ENCODE measurements at regions not wholly inside any gene's neighbourhood (a gene's known extent, or its start where the extent isn't known, plus 50 kb on each side); places are given as distances from the start of the nearest gene placed in this dataset.
"Not testable (repeated sequence)": the region's sequence is repeated elsewhere in the genome, so short reads cannot be mapped to it uniquely, and the experiment has no call there.

GRCh38 chr10:64044098-64044497 is 522.9 kb downstream of the REEP3 start:
- DNase-seq (ENCODE audit: extremely low spot score, insufficient read length, low read depth), result no peak

GRCh38 chr10:64044957-64045632 is 523.9 kb downstream of the REEP3 start:
- not testable (repeated sequence) for DNase-seq (ENCODE audit: extremely low spot score, insufficient read length, low read depth); FAIRE-seq

More at GRCh38 chr10:64044098-64044497, 522.9 kb downstream of the REEP3 start:
- no peak for FAIRE-seq

- FAIRE-seq, result no peak
- no peak for DNase-seq (ENCODE audit: extremely low spot score, insufficient read length, low read depth)
Measured at GRCh38 chr10:64054392-64054791, 533.2 kb downstream of the REEP3 start.

- no peak for FAIRE-seq
- no peak for DNase-seq (ENCODE audit: extremely low spot score, insufficient read length, low read depth)
Measured at GRCh38 chr10:64059884-64060283, 538.7 kb downstream of the REEP3 start.

- FAIRE-seq (no peak), DNase-seq (ENCODE audit: extremely low spot score, insufficient read length, low read depth) (no peak)
Measured at GRCh38 chr10:64060389-64060788, 539.2 kb downstream of the REEP3 start.

- FAIRE-seq (no peak), DNase-seq (ENCODE audit: extremely low spot score, insufficient read length, low read depth) (no peak)
Measured at GRCh38 chr10:64062793-64063192, 541.6 kb downstream of the REEP3 start.

GRCh38 chr10:64067009-64067606 is 545.9 kb downstream of the REEP3 start:
- FAIRE-seq (no peak), DNase-seq (ENCODE audit: extremely low spot score, insufficient read length, low read depth) (no peak)

GRCh38 chr10:64067859-64068258 is 546.7 kb downstream of the REEP3 start:
- DNase-seq (ENCODE audit: extremely low spot score, insufficient read length, low read depth), result no peak
- no peak for FAIRE-seq

GRCh38 chr10:64070241-64070640 is 549.0 kb downstream of the REEP3 start:
- FAIRE-seq (no peak), DNase-seq (ENCODE audit: extremely low spot score, insufficient read length, low read depth) (no peak)

GRCh38 chr10:64071218-64071617 is 550.0 kb downstream of the REEP3 start:
- no peak for FAIRE-seq
- DNase-seq (ENCODE audit: extremely low spot score, insufficient read length, low read depth), result no peak

GRCh38 chr10:64075604-64076003 is 554.4 kb downstream of the REEP3 start:
- DNase-seq (ENCODE audit: extremely low spot score, insufficient read length, low read depth), result no peak
- FAIRE-seq, result no peak

GRCh38 chr10:64076322-64076940 is 555.2 kb downstream of the REEP3 start:
- DNase-seq (ENCODE audit: extremely low spot score, insufficient read length, low read depth) (no peak), FAIRE-seq (no peak)

GRCh38 chr10:64079341-64079740 is 558.1 kb downstream of the REEP3 start:
- DNase-seq (ENCODE audit: extremely low spot score, insufficient read length, low read depth), result no peak
- no peak for FAIRE-seq

- FAIRE-seq (no peak), DNase-seq (ENCODE audit: extremely low spot score, insufficient read length, low read depth) (no peak)
Measured at GRCh38 chr10:64080071-64080470, 558.9 kb downstream of the REEP3 start.

GRCh38 chr10:64081947-64082482 is 560.8 kb downstream of the REEP3 start:
- FAIRE-seq, result no peak
- no peak for DNase-seq (ENCODE audit: extremely low spot score, insufficient read length, low read depth)

- no peak for DNase-seq (ENCODE audit: extremely low spot score, insufficient read length, low read depth)
Measured at GRCh38 chr10:64086083-64086767, 565.0 kb downstream of the REEP3 start.

GRCh38 chr10:64089648-64090047 is 568.4 kb downstream of the REEP3 start:
- FAIRE-seq, result no peak

More at GRCh38 chr10:64086083-64086767, 565.0 kb downstream of the REEP3 start:
- no peak for FAIRE-seq

GRCh38 chr10:64090865-64091264 is 569.7 kb downstream of the REEP3 start:
- FAIRE-seq, result no peak

More at GRCh38 chr10:64089648-64090047, 568.4 kb downstream of the REEP3 start:
- no peak for DNase-seq (ENCODE audit: extremely low spot score, insufficient read length, low read depth)

GRCh38 chr10:64091897-64092296 is 570.7 kb downstream of the REEP3 start:
- DNase-seq (ENCODE audit: extremely low spot score, insufficient read length, low read depth), result no peak
- no peak for FAIRE-seq

More at GRCh38 chr10:64090865-64091264, 569.7 kb downstream of the REEP3 start:
- no peak for DNase-seq (ENCODE audit: extremely low spot score, insufficient read length, low read depth)

- no peak for FAIRE-seq
- DNase-seq (ENCODE audit: extremely low spot score, insufficient read length, low read depth), result no peak
Measured at GRCh38 chr10:64093304-64093703, 572.1 kb downstream of the REEP3 start.
